Stimulated activated CD4-positive, alpha-beta T cell treated with anti-CD3 and anti-CD28 coated beads, Interleukin-15, amount 100 ng/mL, for 1 hour (primary cell): ENCODE measurements at regions not wholly inside any gene's neighbourhood (a gene's known extent, or its start where the extent isn't known, plus 50 kb on each side); places are given as distances from the start of the nearest gene placed in this dataset.

Source experiments
- DNase-seq, 2 donors: peaks; one replicate each; pipeline ENCODE4 v3.0.0-alpha.2; 2020; ENCODE audit warnings: low read depth in 1 of 2, low spot score in 1 of 2

DNA sequence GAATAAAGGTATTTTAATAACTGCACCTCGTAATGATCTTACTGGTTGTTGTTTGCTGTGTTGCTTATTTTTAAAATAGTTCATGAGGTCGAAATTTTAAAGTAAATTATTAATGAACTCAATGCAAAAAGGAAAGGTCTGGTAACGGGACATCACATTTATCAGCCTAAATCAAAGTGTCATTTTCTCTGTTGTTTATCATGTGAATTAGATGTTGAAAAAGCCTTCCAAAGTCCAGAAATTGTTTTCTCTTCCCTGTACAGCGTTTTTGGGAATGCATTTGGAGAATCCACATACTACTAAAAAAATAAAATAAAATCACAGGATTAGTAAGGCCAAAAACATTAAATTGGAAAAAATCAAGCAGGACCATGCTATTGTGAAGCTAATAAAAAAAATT is 339.2 kb upstream of the NECTIN3 start:
- no peak for DNase-seq

DNA sequence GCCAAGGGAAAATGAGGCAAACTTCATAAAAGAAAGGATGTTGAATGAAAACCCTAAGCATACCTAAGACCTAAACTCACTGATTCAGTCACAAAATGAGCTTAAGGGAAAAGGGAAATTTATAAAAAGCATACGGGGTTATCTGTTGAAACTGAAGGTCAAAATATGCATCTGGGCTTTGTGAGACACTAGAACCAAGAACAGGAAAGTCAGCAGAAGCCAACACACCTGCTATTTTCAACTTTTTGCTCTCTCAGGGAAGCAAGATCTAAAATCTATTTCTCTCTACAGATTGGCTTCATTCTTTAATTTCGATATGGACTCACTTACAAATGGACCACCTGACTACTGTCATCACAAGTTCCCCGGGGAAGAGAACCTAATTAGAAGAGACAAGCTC is 338.6 kb upstream of the NECTIN3 start:
- no peak for DNase-seq

GRCh38 chr3:110734524-110734923 is 337.1 kb upstream of the NECTIN3 start:
- no peak for DNase-seq

GRCh38 chr3:110736332-110736731 is 335.3 kb upstream of the NECTIN3 start:
- no peak for DNase-seq

GRCh38 chr3:110738531-110738930 is 333.1 kb upstream of the NECTIN3 start:
- no peak for DNase-seq

DNA sequence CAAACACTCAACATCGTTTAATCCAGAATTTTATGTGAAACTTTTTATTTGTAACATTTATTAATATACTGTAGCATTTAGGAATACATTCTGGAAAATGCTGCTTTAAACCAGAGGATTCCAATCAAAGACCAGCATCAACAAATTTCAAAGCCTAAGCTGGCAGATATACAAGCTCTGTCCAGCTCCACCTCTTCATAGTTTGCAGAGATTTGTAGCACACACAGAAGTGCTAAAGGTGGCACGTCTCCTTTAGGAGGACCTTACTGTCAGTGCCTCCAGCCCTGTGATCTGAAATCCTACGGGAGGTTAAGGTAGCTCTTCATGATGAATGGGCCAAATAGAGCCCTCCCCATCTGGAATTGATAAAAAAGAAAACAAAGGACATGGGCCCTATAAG is 329.7 kb upstream of the NECTIN3 start:
- no peak for DNase-seq

DNA sequence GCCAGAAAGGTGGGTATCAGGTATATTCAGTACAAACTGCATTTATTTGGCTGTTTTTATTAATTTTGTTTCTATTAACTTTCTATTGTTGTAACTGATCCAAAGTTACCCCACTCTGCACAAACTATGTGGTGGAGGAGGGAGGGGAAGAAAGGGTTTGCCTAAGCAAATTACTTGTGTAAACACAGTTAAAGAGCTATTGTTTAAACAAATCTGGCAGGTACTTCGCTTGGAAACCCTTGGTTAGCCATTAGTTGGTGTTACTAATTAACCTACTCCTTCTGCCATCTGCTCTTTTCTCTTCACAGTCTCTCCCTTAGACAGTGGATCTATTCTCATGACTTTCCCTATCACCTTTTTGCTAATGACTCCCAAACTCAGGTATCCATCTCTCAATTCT is 328.4 kb upstream of the NECTIN3 start:
- DNase-seq = no peak

- no peak for DNase-seq
Measured at GRCh38 chr3:110743984-110744383, 327.6 kb upstream of the NECTIN3 start.

DNA sequence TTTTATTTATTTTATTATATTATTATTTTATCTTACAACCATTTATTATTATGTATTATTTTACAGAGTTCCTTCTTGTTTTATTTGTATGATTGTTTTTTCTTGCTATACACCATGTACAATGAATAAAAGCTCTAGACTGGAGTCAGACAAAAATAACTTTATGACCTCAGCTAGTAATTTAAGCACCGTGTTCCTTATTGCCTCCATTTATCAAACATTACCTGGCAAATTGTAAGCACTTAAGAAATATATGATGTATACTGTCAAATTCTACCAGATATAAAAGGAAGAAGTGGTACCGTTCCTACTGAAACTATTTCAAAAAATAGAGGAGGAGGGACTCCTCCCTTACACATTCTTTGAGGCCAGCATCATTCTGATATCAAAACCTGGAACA is 326.9 kb upstream of the NECTIN3 start:
- no peak for DNase-seq

DNA sequence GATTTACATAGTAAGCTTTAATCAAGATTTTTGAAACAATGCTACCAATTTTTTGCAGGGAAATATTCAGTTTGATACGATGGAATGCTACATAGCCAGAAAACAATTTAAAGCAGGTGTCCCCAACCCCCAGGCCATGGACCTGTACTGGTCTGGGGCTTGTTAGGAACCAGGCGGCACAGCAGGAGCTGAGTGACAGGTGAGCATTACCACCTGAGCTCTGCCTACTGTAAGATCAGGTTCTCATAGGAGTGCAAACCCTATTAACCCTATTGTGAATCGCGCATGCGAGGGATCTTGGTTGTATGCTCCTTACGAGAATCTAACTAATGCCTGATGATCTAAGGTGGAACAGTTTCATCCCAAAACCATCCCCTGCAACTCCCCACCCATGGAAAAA is 322.6 kb upstream of the NECTIN3 start:
- no peak for DNase-seq

- DNase-seq = no peak
Measured at GRCh38 chr3:110750201-110750600, 321.4 kb upstream of the NECTIN3 start.

DNA sequence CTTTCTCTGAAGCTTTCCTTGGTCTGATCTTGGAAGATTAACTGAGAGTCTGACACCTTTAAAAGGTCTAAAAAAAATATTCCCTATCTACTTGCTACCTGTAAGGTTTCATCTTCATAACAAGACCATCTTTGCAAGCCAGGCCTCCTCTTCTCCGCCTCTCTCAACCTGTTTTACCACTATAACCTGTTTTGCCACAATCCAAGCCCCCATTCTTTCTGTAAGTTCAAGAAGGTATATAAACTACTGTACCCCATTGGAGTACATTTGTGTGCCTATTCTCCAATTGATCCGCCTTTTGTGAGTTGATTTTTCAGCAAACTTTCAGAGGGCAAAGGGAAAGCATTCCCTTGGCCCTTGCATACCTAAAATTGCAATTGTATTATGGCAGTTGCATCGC is 319.3 kb upstream of the NECTIN3 start:
- no peak for DNase-seq

DNA sequence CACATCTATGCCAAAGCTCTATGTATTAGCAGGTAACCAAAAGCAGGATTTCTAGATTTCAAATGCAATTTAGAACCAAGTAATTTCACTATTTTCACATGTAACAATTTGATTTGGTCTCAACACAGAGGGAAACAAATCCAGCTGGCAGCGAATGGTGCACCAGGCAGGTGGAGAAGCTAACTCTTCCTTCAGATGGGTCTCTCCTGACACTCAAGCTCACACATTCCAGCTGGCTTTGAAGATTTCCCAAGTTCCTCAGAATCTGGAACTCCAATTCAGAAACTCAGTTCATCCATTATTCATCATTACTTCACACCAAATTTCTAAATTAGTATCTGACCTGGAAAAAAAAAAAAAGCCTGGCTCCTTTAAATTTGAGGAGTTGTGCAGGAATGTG is 318.1 kb upstream of the NECTIN3 start:
- no peak for DNase-seq

DNA sequence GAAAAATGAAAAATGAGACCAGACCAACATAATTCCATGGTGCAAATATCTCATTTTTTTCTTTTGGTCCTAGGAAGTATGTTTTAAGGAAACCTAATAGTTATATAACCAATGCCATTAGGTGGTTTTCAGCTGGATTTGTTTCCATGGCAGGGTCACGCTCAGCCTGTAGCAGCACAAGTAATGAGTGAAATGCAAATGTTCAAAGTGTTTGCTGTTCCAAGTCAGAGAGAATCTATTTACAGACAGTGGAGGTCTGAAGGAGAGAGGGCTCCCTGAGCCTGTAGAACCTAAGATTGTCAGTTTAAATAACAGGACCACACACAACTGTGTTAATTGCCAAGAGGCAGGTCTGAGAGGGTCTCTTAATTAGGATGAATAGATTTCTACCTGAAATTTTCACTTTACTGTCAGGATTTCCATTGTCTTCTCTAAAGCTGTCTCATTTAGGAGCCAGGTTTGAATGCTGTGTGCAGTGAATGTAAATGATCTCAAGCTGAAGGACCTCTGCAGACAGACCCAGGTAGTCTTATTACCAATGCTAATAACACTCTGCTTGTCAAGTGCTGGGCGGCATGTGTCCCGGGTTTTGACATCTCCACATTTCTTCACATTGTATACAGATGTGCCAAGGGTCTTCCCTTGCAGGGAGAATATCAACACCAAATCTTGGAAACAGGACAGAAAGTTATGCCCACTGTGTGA is 317.3 kb upstream of the NECTIN3 start:
- DNase-seq = no peak

GRCh38 chr3:110755345-110755744 is 316.3 kb upstream of the NECTIN3 start:
- no peak for DNase-seq

DNA sequence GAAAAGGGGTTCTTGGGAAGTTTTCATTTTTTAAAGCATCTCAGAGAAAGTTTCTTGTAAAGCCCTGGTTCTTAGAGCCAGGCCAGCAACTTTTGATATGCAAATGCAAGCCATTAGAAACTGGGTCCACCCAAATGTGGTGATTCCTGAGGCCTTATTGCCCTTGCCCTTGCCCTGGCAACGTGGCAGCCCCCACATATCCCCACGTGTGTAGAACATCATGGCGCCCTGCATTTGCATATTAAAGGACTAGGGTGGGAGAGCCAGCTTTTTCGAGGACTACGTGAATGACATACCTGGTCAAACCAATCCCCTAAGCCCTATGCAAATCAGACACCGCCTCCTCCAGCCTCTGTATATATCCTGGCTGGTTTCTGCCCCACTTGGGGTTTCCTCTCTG is 314.9 kb upstream of the NECTIN3 start:
- no peak for DNase-seq

- DNase-seq = no peak
Measured at GRCh38 chr3:110758208-110758607, 313.4 kb upstream of the NECTIN3 start.

DNA sequence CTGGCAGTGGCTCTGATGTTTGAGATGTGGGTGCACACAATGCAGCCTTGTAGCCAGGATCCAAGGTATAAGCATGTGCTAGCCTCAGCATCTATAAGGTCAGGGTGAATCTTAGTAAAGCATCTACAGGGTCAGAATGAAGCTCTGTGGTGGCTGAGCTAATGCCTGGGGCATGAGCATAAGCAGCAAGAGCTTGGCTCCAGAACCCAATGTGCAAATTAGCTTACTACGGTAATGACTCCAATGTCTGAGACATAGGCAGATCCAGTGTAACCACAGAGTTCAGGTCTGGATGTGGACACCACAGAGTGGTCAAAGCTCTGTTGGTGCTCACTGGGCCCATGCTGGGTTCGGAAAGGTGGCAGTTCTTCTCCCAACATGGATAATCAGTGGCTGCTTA is 304.5 kb upstream of the NECTIN3 start:
- DNase-seq = no peak

DNA sequence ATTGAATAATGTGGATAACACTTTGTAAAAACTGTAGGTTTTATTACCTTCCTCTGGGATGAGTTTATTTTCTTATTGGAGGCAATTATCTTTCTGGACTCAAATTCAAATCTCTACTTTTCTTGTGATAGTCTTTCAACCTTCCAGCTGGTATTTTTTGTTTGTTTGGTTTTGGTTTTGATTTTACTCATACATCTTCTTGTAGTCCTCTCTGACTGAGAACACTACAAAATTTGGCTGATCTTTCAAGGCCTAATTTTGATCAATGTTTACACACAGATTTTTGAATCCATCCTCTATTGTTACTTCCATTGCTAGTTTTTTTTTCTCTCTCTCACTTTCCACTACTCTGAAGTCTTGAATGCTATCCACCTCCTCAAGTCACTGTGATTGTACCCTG is 303.8 kb upstream of the NECTIN3 start:
- no peak for DNase-seq

DNA sequence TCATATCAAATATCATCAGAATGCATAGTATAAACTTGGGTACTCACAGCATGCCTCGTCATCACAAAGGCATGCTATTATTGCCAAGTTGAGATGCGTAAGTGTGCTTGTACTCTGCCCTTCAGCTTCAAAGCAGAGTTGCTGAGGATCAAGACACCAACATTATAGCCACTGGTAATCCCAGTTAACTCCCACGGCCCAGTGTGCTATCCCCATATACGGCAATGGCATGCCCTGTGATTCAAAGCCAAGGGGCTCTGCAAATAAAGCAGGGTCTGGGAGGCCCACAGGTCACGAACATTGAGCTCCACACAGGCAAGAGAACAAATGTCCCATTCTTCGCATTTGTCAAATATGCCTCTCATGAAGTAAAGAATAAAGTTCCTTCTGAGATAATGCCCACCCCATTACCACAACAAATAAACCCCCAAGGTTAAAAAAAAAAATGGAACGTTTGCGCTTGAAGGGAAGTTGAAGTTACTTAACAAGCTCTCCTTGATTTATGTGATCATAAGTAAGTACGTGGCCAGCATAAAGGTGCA is 298.1 kb upstream of the NECTIN3 start:
- no peak for DNase-seq

- no peak for DNase-seq
Measured at GRCh38 chr3:110774496-110775265, 296.9 kb upstream of the NECTIN3 start.

DNA sequence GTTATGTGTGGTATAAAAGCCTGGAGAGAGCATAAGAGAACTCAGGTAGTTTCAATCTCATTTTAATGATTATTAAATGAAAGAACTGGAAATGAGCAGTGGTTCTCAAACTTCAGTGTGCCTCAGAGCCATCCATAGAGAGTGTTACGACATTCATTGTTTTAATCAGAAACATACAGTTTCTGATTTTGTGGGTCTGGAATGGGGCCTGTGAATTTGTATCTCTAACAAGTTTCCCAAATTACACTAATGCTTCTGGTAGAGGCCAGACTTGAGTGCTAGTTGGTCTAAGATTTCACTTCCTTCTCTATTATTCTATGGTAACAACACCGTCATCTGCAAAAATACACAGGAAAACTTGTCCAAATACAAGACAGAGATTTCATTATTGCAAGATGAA is 292.0 kb upstream of the NECTIN3 start:
- no peak for DNase-seq

DNA sequence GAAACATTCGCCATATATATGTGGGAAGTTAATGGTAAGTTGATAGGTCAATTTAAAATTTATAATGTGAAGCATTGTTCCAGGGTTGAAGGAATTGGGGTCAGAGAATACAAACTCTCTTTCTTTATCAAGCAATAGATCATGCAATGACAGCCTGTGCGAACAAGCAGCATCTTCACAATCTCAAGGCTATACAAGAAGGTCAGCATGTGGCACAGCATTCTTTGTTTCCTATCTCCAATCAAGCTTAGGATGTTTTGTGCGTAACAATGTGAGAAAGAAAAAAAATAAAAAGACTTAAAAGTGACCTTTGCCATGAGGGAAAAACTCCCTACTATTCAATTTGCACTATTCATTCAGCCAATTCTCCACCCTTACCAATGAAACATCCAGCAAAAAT is 288.1 kb upstream of the NECTIN3 start:
- no peak for DNase-seq
